HG02884 (cell line): ENCODE measurements at regions not wholly inside any gene's neighbourhood (a gene's known extent, or its start where the extent isn't known, plus 50 kb on each side); places are given as distances from the start of the nearest gene placed in this dataset.

Source experiments
- ATAC-seq: cut with Tn5 transposase; IDR thresholded peaks from one replicate; pipeline ENCODE4 v1.9.1; 2021; ENCODE audit warnings: mild to moderate bottlenecking, moderate library complexity; ENCODE audit not compliant: unreplicated experiment

DNA sequence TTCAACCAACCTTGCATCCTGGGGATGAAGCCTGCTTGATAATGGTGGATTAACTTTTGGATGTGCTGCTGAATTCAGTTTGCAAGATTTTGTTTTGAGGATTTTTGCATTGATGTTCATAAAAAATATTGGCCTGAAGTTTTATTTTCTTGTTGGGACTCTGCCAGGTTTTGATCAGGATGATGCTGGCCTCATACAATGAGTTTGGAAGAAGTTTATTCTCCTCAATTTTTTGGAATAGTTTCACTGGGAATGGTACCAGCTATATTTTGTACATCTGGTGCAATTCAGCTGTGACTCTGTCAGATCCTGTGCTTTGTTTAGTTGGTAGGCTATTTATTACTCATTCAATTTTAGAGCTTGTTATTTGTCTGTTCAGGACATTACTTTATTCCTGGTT, 340.3 kb upstream of the TRAM1L1 start:
- ATAC-seq, result no peak

DNA sequence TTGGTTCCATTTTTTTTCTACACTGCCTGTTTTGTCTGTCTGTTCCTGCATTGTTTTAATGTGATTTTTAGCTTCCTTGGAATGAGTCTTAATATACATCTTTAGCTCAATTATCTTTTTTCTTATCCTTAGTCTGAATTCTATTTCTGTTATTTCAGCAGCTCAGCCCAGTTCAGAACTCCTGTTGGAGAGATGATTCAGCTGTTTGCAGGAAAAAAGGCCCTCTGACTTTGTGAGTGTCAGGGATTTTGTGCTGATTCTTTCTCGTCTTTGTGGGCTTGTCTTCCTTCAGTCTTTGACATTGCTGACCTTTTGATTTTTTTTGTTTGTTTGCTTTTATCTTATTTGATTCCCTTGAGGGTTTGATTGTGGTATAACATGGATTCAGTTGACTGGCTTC, 343.2 kb upstream of the TRAM1L1 start:
- ATAC-seq, result no peak

DNA sequence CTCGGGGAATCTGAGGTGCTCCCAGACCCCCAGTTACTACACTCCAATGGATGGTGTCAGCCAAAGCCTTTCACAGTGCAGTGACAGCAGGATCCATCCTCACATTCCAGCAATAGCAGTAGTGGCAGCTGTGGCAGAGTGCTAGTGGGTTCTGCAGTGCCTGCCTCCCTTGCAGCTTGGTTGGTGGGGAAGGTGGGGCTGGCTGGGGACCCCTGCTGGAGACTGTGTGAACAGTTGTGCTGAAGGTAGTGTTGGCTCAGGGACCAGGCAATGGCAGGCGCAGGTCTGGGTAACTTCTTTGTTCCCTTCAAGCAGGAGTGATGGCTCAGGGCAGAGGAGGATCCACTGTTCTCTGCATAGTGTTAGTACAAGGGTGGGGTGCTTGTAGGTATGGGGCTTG, 343.7 kb upstream of the TRAM1L1 start:
- ATAC-seq, result no peak

DNA sequence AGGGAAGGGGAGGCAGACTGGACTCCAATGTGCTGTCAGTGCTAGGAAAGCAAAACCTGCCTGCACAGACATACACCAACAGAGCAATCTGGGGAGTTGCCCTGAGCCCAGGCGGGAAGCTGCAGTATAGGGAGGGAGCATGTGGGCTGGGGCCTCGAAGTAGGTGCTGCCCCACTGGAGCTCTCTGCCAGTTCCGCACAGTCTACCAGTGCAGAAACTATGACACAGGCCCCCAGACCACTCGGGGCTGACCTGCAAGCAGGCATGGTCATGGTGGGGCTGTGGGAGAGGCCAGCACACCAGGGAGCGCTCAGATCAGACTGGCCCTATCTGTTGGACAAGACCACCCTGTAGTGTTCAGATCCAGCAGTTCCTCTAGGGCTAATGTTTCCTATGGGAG, 344.1 kb upstream of the TRAM1L1 start:
- ATAC-seq, result no peak

DNA sequence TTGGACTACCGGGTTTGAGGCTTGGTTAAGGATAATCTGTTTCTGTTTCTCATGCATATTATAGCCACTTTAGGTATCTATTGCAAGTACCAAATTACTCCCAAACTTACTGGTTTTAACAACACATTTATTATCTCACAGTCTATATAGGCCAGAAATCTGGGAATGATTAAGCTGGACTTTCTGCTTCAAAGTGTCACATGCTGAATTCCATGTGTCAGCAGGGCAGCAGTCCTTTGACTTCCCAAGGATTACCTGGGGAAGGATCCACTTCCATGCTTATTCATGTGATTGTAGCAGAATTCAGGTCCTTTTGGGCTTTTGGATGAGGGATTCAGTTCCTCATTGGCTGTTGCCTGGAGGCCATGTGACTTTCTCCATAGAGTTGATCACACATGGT, 349.0 kb upstream of the TRAM1L1 start:
- ATAC-seq, result no peak

DNA sequence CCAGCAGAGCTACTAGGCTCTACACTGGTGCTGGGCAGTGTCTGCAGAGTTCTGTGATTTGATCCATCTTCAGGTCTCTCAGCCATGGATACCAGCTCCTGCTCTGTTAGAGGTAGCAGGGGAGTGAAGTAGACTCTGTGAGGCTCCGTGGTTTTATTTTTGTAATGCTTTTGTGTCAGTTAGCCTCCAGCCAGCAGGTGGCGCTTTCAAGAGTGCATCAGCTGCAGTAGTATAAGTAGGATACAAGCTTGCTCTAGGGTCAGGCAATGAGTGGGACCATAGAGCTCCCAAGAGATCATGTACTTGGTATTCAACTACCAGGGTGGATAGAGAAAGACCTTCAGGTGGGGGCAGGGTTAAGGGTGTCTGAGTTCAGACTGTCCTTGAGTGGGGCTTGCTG, 362.5 kb upstream of the TRAM1L1 start:
- ATAC-seq, result no peak

DNA sequence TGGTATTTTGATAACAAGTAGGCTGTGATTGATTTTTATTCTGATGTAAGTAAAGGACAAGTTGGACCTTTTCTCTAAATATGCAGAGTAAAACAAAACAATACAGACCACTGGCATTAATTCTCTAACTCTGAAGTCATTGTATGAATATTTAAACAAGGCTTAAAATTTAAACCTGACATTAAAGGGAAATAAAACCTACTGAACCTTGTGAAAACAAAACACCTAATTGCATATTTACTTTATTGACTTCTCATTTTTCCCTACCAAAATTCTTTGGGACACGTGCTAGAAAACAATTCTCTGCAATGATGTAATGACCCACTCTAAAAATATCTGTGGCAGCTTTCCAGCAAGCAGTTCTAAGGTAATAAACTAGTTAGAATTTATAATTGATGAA, 369.7 kb upstream of the TRAM1L1 start:
- no peak for ATAC-seq

DNA sequence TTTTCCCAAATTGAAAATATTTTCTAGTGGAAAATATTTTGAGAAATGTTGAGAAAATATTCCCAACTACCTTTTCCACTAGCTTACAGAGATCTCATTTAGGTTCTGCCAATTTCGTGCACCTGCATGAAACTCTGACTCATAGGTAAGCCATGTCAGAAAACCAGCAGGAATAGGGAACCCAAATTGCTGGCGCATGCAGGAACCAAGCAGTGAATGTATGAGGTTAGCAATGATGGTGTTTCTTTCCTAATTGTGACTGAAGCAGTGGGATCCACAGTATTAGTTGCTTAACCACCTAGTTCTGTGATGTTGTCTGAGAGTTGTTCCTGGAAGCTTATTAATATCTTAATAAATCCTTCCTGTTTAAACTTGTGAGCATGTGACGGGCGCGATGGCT, 381.0 kb upstream of the TRAM1L1 start:
- ATAC-seq, result no peak

DNA sequence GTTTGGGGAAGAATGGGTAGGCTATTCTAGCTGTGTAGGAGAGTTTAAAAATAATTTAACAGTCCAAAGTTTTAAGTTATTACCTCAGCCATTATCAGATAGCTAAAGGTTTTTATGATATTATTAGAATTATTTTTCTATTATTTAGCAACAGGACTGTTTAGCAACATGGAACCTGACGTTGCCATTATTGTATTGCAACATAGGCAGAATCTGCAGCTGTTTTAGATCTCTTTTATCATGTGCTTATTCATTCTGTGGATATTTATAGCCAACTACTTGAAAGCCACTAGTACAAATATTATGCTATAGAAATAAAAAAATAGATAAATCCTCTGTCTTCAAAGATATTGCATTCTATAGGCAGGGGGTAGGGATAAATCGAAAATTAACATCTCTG, 382.0 kb upstream of the TRAM1L1 start:
- no peak for ATAC-seq

DNA sequence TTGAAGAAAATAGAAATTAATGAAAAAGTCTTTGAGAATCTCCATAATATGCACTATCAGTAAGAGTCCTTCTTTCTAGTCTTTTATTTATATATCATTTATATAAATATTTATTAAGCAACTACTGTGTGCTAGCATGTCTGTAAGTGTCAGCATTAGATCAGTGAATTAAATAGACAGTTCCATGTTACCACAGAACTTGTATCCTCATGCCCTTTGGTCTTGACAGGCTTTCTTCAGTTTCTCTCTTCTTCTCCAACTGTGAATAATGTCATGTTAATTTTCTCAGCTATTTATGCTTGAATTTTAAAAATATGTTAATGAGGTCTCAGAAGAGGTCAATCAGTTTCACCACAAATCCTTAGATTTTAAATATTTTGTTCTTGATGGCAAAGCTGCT, 389.6 kb upstream of the TRAM1L1 start:
- no peak for ATAC-seq

DNA sequence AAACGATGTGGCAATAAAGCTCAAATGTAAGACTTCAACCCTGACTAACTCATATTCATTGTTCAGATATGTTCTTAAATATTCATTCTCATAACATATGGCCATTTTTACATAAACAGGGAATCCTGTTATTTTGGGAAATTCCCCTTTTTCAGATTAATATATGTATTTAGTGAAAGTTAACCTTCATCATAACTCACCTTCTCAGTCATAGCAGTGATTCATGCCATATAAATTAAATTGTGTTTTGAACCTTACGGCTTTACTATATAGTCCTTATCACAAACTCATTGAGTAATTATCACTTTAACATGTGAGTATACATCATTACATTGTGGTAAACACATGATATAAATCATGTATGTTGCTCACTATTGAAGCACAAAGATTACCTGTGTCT, 392.5 kb upstream of the TRAM1L1 start:
- ATAC-seq, result no peak

DNA sequence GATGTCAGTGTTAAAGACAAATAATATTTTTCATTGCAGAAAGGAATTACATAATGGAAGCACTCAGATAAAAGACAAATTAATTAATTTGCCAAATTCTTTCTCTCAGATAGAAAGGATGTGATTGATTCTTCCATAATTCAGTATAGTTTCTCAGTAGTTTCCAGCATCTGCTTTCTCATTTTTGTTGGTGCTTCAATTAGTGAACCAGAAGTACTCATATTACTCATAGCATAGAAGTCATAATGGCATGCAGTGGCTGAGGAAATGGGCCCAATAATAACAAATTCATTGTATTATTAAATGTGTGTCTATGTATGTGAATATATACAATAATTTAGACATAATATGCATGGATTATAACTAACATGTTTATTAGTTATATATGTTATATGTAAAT, 393.3 kb upstream of the TRAM1L1 start:
- no peak for ATAC-seq

DNA sequence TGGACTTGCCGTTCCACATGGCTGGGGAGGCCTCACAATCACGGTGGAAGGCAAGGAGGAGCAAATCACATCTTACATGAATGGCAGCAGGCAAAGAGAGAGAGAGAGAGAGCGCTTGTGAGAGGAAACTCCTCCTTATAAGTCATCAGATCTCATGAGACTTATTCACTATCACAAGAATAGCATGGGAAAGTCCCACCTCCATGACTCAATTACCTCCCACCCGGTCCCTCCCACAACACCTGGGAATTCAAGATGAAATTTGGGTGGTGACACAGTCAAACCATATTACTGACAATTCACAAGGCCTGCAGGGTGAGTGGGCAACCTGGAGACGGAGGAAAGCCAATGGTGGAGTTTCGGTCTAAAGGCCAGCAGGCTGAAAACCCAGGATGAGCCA, 394.3 kb upstream of the TRAM1L1 start:
- ATAC-seq, result peak; percentile 48

DNA sequence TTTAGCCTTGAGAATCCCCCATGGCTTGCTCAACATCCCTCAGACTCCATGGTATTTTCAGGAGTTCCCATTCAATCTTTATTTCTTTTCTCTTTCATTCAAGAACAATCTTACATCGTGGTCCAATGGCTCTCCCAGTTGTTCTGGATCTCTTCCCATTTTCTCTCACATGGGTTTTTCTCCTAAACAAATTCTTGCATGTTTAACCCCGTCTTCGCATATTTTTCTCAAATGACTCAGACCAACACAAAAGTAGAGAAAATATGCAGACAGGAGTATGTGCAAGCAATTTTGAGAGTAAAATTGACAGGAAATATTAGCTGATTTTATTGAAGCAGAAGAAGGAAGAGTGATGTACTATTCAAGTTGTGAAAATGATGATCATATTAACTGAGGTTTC, 396.4 kb upstream of the TRAM1L1 start:
- ATAC-seq, result no peak

DNA sequence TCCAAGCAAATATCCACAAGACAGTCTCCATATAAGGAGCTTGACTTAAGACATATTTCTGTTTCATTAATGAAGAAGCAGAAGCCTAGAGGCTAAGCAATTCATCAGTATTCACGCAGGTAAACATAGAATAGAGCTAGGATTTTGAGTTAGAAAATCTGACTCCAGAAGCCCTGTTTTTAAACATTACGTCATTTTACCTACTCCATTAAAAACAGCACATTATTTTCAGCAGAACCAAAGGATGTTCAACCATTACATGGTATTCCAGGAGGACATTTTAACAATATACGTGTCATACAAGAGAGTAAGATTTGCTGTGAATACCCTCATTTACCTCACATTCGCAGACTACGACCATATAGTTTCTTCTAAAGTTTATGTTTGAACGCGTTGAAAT, 403.3 kb upstream of the TRAM1L1 start:
- no peak for ATAC-seq

DNA sequence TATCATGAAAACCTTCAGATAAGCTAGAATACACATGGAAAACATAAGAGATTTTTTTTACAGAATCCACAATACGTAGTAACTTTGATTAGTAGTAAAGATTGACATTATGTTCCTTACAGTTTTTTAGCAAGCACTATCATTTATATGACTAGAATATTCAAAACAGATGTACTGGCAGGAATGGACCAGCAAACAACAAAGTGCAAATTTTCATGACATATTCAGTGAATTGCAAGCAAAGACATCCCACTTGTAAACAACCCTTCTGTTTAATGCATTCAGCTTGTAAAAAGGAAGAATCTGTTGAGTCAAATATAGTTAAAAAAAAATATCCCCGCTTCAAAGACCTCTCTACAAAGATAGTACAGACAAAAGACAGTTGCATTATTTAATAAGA, 403.7 kb upstream of the TRAM1L1 start:
- ATAC-seq, result no peak

DNA sequence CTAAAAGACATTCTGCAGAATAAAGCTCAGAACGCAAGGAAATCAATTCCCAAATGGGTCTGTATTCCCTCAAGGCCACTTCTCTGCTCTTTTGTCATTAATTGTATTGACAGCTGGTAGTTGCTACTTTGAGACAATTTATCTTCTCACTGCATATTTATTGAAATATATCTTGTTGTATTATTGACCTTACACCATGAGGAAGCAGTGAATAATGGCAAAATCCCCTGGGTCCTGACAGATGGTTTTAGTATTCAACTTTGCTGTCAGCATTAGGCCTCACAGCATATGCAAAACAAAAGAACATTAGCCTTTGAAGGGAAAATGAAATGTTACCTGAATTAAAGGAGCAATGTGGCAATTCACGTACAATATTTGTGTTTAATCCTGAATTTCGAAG, 406.1 kb upstream of the TRAM1L1 start:
- no peak for ATAC-seq

DNA sequence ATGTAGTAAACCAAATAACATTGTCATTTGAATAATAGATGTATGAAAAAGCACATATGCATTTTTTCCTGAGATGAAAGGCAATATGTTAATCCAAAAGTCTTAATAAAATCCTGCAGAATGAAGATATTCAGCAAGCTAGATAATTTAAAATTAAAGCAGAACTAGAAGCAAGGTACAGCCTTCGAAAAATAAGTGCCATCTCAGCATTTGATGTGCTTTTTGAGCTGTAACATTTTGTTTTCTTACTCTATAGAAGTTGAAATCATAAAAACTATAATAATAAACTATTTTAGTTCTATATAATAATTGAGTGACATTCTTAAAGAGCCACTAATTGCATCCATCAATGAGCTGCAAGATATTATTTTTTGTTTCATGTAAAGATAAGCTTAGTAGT, 410.4 kb upstream of the TRAM1L1 start:
- ATAC-seq, result no peak

DNA sequence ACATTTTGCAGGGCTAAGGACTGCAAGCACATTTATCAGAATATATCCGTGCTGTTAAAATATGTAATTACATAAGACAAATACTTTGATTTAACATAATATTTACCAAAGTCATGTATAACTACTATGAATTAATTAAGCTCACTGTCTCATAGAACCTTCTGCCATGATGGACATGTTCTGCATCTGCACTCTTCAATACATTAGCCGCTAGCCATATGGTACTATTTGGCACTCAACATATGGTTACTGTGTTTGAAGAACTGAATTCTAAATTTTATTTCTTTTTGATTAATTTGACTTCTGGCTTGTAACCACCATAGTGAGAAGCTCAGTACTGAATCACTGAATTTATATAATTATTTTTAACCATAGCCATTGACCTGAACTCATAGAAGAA, 427.0 kb upstream of the TRAM1L1 start:
- no peak for ATAC-seq

DNA sequence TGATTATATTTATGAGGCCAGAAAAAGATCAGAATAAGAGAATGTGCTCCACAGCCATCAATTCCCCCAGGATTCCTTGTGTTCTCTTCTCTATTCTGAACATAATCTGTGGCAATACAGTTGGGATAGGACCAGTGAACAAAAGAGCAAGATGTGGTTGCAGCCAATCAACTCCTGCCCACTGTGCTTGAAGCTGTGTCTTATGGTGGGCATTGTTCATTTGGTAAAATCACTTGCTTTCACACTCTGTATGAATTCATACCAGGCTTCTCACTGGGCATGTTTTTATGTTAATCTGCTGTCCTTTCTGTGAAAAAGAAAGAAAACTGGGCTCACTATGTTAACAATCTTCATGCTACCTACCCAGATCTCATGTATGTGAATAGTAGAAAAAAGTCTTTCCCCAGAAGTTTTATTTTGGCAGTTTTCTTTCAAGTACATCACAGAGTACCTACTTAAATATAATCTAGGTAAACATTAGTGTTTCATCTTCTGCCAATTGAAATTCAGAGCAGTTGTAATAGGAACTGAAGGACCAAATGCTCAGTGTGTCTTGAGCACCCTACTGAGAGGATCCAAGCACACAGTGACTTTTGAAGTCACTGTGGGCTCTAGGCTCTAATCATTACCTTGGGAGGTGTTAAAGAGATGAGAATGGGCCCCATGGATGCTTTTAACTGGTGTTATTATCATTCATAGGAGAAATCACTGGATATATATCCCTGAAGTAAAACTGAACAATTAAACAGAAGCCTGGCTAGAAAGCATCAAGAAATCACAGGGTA, 429.2 kb upstream of the TRAM1L1 start:
- ATAC-seq, result no peak

DNA sequence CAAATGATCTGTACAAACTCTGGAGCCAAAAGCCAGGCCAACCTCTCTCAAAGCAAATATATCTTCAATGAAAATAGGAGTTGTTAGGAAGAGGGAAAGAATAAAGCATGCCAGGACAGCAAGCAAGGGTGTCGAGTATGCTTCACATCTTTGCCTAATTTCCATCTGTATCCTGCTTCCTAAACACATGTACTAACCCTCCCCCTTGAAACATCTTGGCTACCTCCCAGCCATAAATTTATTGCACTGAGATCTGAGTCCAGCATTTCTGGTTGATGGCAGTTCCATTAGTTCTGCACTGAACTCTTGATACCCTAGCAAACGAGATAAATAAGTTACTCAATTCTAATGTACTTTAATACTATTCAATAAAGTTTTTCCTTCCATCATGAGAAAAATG, 430.5 kb upstream of the TRAM1L1 start:
- ATAC-seq, result no peak

DNA sequence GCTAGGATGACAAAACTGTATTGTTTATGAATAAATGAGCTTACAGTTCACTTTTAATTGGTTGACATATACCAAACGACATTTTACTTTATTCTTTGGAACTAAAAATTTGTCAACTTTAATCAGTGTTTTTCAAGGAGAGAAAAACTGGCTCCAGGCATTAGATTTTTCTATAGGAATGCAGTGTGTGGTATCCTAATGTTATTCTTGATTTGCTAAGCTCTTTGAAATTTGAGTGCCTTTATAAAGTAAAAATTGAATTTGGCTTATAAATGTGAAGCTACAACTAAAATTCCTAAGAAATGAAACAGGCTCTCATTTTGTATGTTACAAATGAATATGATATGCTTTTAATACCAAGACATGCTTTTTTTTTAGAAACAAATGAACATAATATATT, 442.2 kb upstream of the TRAM1L1 start:
- no peak for ATAC-seq

DNA sequence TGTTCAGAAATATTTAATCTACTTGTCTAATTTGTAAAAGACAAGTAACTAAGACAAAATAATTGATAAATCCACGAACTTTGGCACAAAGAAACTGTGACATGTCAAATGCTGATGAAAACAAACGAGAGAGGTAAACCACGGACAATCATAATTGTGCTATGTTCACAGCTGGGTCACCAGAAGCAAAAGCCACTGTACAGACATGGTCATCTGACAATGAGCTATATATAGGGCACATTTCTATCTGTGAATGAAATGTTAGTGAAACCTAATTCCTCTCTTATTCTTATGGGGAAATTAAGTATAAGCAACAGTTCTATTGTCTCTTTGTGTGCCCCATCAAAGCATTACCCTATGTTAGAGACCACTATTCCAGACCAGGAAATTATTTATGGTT, 444.0 kb upstream of the TRAM1L1 start:
- ATAC-seq, result no peak
